Prostate gland (tissue), 2 donors: ENCODE measurements at regions not wholly inside any gene's neighbourhood (a gene's known extent, or its start where the extent isn't known, plus 50 kb on each side); places are given as distances from the start of the nearest gene placed in this dataset.

Experiments
- CTCF ChIP-seq, 4 experiments: fragments of 200-600 bp in 2 of 4; fragments of 450-650 bp in 2 of 4; sonication (generic) in 2 of 4; IDR thresholded peaks; 1 replicate in 3 of 4; 2 replicates in 1 of 4; pipeline ENCODE4 v1.5.1; 2016 to 2019; ENCODE audit warnings: antibody characterized with exemption in 4 of 4, mild to moderate bottlenecking in 2 of 4, moderate library complexity in 2 of 4
- POLR2AphosphoS5 ChIP-seq: sonication (generic); formaldehyde crosslinking; IDR thresholded peaks from one replicate; pipeline ENCODE4 v1.6.1; 2017; ENCODE audit warnings: antibody characterized with exemption

- TF ChIP-seq POLR2AphosphoS5, result peak; percentile 60
- peak in 1 of 4 experiments; percentile 7 for TF ChIP-seq CTCF (IDR thresholded peaks at IDR 0.05)
These were observed 704.8 kb upstream of the SLC35B3 start for GRCh38 chr6:9140172-9140571.
